ENCODE measurements at regions not wholly inside any gene's neighbourhood (a gene's known extent, or its start where the extent isn't known, plus 50 kb on each side); places are given as distances from the start of the nearest gene placed in this dataset.

DNA sequence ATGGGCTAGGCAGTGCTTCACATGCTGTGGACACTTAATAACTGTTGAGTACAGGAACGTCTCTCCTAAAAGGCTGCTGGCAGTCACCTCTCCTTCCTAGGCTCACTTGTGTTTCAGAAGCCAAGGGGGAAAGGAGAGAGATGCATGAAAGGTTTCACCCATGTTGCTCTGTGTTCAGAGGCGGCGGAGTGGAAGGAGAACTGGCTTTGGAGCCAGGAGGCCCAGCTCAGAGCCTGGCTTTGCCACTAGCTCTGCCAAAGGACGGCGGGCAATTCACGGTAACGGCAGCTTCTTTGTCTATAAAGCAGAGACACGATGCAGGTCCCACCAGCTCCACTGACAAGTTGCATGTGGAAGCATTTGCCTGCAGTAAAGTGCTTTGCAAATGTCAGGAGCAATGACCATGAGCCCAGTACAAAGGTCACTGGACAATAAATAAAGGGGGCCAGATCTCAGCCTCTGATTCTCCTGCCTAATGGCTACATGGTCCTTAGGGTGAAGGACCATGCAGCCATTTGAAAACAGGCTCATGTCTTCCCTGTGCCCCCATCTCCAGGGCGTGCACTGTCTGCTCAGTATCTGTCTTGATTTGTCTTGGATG, 171.7 kb upstream of the TLE3 start:
- no peak for TF ChIP-seq CTCF (IDR thresholded peaks at IDR 0.05)
- TF ChIP-seq EP300 (IDR thresholded peaks at IDR 0.05; ENCODE audit: low read depth): no peak
- no peak for TF ChIP-seq POLR2AphosphoS5 (IDR thresholded peaks at IDR 0.05)
- no peak for TF ChIP-seq POLR2A (IDR thresholded peaks at IDR 0.05)

All from transverse colon (tissue), 4 donors.